Large intestine (tissue), 3 donors: ENCODE measurements at regions not wholly inside any gene's neighbourhood (a gene's known extent, or its start where the extent isn't known, plus 50 kb on each side); places are given as distances from the start of the nearest gene placed in this dataset.

ENCODE experiments used
- DNase-seq, 2 donors: peaks; one replicate each; pipeline versions ENCODE4 v3.0.0 to v3.0.0-alpha.2; 2013
- H3K27ac ChIP-seq: one replicate; pipeline ENCODE4 v1.5.1; 2013; ENCODE audit warnings: low read length
- H3K27me3 ChIP-seq: 2 replicates; pipeline ENCODE4 v1.6.1; 2013; ENCODE audit warnings: low read length; ENCODE audit not compliant: control insufficient read depth, insufficient read depth
- H3K36me3 ChIP-seq: 2 replicates; pipeline ENCODE4 v1.6.1; 2013; ENCODE audit warnings: low read length; ENCODE audit not compliant: control insufficient read depth, insufficient read depth
- H3K4me1 ChIP-seq: one replicate; pipeline ENCODE4 v1.6.1; 2013; ENCODE audit warnings: low read length; ENCODE audit not compliant: control insufficient read depth, insufficient read depth
- H3K4me3 ChIP-seq: one replicate; pipeline ENCODE4 v1.5.1; 2013; ENCODE audit warnings: low read length
- H3K9me3 ChIP-seq: one replicate; pipeline ENCODE4 v1.6.1; 2013; ENCODE audit warnings: mild to moderate bottlenecking, low read depth, low read length, moderate library complexity; ENCODE audit not compliant: control insufficient read depth
- WGBS: methylation state at CpG from one replicate; pipeline ENCODE4 v1.1.5; 2013; ENCODE audit warnings: low lambda C conversion rate; ENCODE audit not compliant: insufficient coverage; 5-methylcytosine and 5-hydroxymethylcytosine counted together

GRCh38 chr2:164386231-164386630, 235.1 kb downstream of the GRB14 start:
- H3K9me3 ChIP-seq = no peaks in the 10 kb centered on the region
- WGBS = no CpG with 5 or more reads among the region's 5 CpGs
- DNase-seq = no peak
- no peaks in the 10 kb centered on the region for H3K4me1 ChIP-seq
- H3K36me3 ChIP-seq = no peaks in the 10 kb centered on the region
- no peak overlapping the region for H3K4me3 ChIP-seq
- H3K27me3 ChIP-seq = no peaks in the 10 kb centered on the region
- H3K27ac ChIP-seq = no peak overlapping the region

- no peaks in the 10 kb centered on the region for H3K9me3 ChIP-seq
- no peak overlapping the region for H3K4me3 ChIP-seq
- no peak for DNase-seq
- H3K36me3 ChIP-seq = no peaks in the 10 kb centered on the region
- no peak overlapping the region for H3K27ac ChIP-seq
- no peaks in the 10 kb centered on the region for H3K27me3 ChIP-seq
- no peaks in the 10 kb centered on the region for H3K4me1 ChIP-seq
Observed at GRCh38 chr2:164384434-164384833, 236.8 kb downstream of the GRB14 start.

- Histone ChIP-seq H3K4me3 (no peak overlapping the region), H3K36me3 (no peaks in the 10 kb centered on the region), H3K27me3 (no peaks in the 10 kb centered on the region), H3K9me3 (no peaks in the 10 kb centered on the region), H3K27ac (no peak overlapping the region), H3K4me1 (no peaks in the 10 kb centered on the region)
- DNase-seq = no peak
- 100% methylated on average over 1 of the region's 4 CpGs for WGBS
Observed at GRCh38 chr2:164371916-164372315, 249.4 kb downstream of the GRB14 start.

- WGBS = no CpG with 5 or more reads among the region's 1 CpG
- no peaks in the 10 kb centered on the region for H3K4me1 ChIP-seq
- no peak for DNase-seq
- no peaks in the 10 kb centered on the region for H3K27me3 ChIP-seq
- H3K36me3 ChIP-seq = no peaks in the 10 kb centered on the region
- no peaks in the 10 kb centered on the region for H3K9me3 ChIP-seq
- H3K27ac ChIP-seq = no peak overlapping the region
- no peak overlapping the region for H3K4me3 ChIP-seq
Observed at GRCh38 chr2:164369366-164369765, 251.9 kb downstream of the GRB14 start.

GRCh38 chr2:164368896-164369295, 252.4 kb downstream of the GRB14 start:
- H3K27ac ChIP-seq = no peak overlapping the region
- H3K4me1 ChIP-seq = no peaks in the 10 kb centered on the region
- 100% methylated on average over 1 of the region's 2 CpGs for WGBS
- H3K36me3 ChIP-seq = no peaks in the 10 kb centered on the region
- DNase-seq = no peak
- no peak overlapping the region for H3K4me3 ChIP-seq
- H3K27me3 ChIP-seq = no peaks in the 10 kb centered on the region
- H3K9me3 ChIP-seq = no peaks in the 10 kb centered on the region

- H3K27ac ChIP-seq = no peak overlapping the region
- H3K9me3 ChIP-seq = no peaks in the 10 kb centered on the region
- H3K4me3 ChIP-seq = no peak overlapping the region
- H3K36me3 ChIP-seq = no peaks in the 10 kb centered on the region
- DNase-seq = no peak
- H3K4me1 ChIP-seq = no peaks in the 10 kb centered on the region
- H3K27me3 ChIP-seq = no peaks in the 10 kb centered on the region
Observed at GRCh38 chr2:164363646-164364045, 257.6 kb downstream of the GRB14 start.

- no peak for DNase-seq
- Histone ChIP-seq H3K9me3 (no peaks in the 10 kb centered on the region), H3K27me3 (no peaks in the 10 kb centered on the region), H3K4me3 (no peak overlapping the region), H3K27ac (no peak overlapping the region), H3K36me3 (no peaks in the 10 kb centered on the region), H3K4me1 (no peaks in the 10 kb centered on the region)
- WGBS = 80% methylated on average over 1 of the region's 2 CpGs
Observed at GRCh38 chr2:164351536-164351935, 269.7 kb downstream of the GRB14 start.

- 43% methylated on average over 1 of the region's 2 CpGs for WGBS
Observed at GRCh38 chr2:164335947-164336346, 285.3 kb downstream of the GRB14 start.

GRCh38 chr2:164335128-164335527, 286.2 kb downstream of the GRB14 start:
- H3K4me3 ChIP-seq = no peak overlapping the region
- DNase-seq = no peak
- no peaks in the 10 kb centered on the region for H3K36me3 ChIP-seq
- 100% methylated on average over 2 of the region's 2 CpGs for WGBS
- H3K27me3 ChIP-seq = no peaks in the 10 kb centered on the region
- H3K9me3 ChIP-seq = no peaks in the 10 kb centered on the region
- H3K4me1 ChIP-seq = no peaks in the 10 kb centered on the region
- H3K27ac ChIP-seq = no peak overlapping the region

More at GRCh38 chr2:164335947-164336346, 285.3 kb downstream of the GRB14 start:
- DNase-seq = no peak
- H3K36me3 ChIP-seq = no peaks in the 10 kb centered on the region
- H3K9me3 ChIP-seq = no peaks in the 10 kb centered on the region
- no peaks in the 10 kb centered on the region for H3K4me1 ChIP-seq
- H3K27ac ChIP-seq = no peak overlapping the region
- H3K4me3 ChIP-seq = no peak overlapping the region
- H3K27me3 ChIP-seq = no peaks in the 10 kb centered on the region

GRCh38 chr2:164328310-164328709, 293.0 kb downstream of the GRB14 start:
- DNase-seq = no peak

GRCh38 chr2:164323978-164324377, 297.3 kb downstream of the GRB14 start:
- no peak for DNase-seq
- no CpG with 5 or more reads among the region's 3 CpGs for WGBS

More at GRCh38 chr2:164328310-164328709, 293.0 kb downstream of the GRB14 start:
- Histone ChIP-seq H3K4me3 (no peak overlapping the region), H3K36me3 (no peaks in the 10 kb centered on the region), H3K9me3 (no peaks in the 10 kb centered on the region), H3K27me3 (no peaks in the 10 kb centered on the region), H3K4me1 (no peaks in the 10 kb centered on the region), H3K27ac (no peak overlapping the region)
- no CpG with 5 or more reads among the region's 4 CpGs for WGBS

More at GRCh38 chr2:164323978-164324377, 297.3 kb downstream of the GRB14 start:
- Histone ChIP-seq H3K27me3 (no peaks in the 10 kb centered on the region), H3K9me3 (no peaks in the 10 kb centered on the region), H3K4me1 (no peaks in the 10 kb centered on the region), H3K36me3 (no peaks in the 10 kb centered on the region), H3K27ac (no peak overlapping the region), H3K4me3 (no peak overlapping the region)
